HG02973 (cell line): ENCODE measurements at regions not wholly inside any gene's neighbourhood (a gene's known extent, or its start where the extent isn't known, plus 50 kb on each side); places are given as distances from the start of the nearest gene placed in this dataset.
"Not testable (repeated sequence)": the region's sequence is repeated elsewhere in the genome, so short reads cannot be mapped to it uniquely, and the experiment has no call there.

Source experiments
- ATAC-seq: cut with Tn5 transposase; IDR thresholded peaks from one replicate; pipeline ENCODE4 v1.9.1; 2021; ENCODE audit warnings: moderate library complexity; ENCODE audit not compliant: unreplicated experiment

GRCh38 chr13:78540058-78540457 lies 63.3 kb downstream of the POU4F1 start:
- ATAC-seq: no peak

- not testable (repeated sequence) for ATAC-seq
Measured at GRCh38 chr13:78526044-78526443, 77.3 kb downstream of the POU4F1 start.

- ATAC-seq: no peak
Measured at GRCh38 chr13:78524936-78525335, 78.4 kb downstream of the POU4F1 start.

- ATAC-seq: no peak
Measured at GRCh38 chr13:78521091-78521490, 82.3 kb downstream of the POU4F1 start.

GRCh38 chr13:78520425-78520824 lies 82.9 kb downstream of the POU4F1 start:
- no peak for ATAC-seq

- not testable (repeated sequence) for ATAC-seq
Measured at GRCh38 chr13:78518482-78518881, 84.9 kb downstream of the POU4F1 start.

- no peak for ATAC-seq
Measured at GRCh38 chr13:78499802-78500201, 103.5 kb downstream of the POU4F1 start.

- ATAC-seq: no peak
Measured at GRCh38 chr13:78497702-78498355, 105.5 kb downstream of the POU4F1 start.

- no peak for ATAC-seq
Measured at GRCh38 chr13:78491978-78492377, 111.4 kb downstream of the POU4F1 start.

GRCh38 chr13:78490225-78490624 lies 113.1 kb downstream of the POU4F1 start:
- not testable (repeated sequence) for ATAC-seq

- ATAC-seq: no peak
Measured at GRCh38 chr13:78487707-78488106, 115.6 kb downstream of the POU4F1 start.

GRCh38 chr13:78485803-78486202 lies 117.5 kb downstream of the POU4F1 start:
- no peak for ATAC-seq

GRCh38 chr13:78478183-78478582 lies 125.2 kb downstream of the POU4F1 start:
- ATAC-seq: no peak

- ATAC-seq: no peak
Measured at GRCh38 chr13:78476910-78477309, 126.4 kb downstream of the POU4F1 start.

- no peak for ATAC-seq
Measured at GRCh38 chr13:78468621-78469020, 134.7 kb downstream of the POU4F1 start.

GRCh38 chr13:78465250-78465649 lies 138.1 kb downstream of the POU4F1 start:
- no peak for ATAC-seq

GRCh38 chr13:78460176-78460575 lies 143.2 kb downstream of the POU4F1 start:
- no peak for ATAC-seq

GRCh38 chr13:78443839-78444238 lies 159.5 kb downstream of the POU4F1 start:
- no peak for ATAC-seq

- no peak for ATAC-seq
Measured at GRCh38 chr13:78437781-78438180, 165.6 kb downstream of the POU4F1 start.

GRCh38 chr13:78436311-78436710 lies 167.0 kb downstream of the POU4F1 start:
- ATAC-seq: no peak

- ATAC-seq: no peak
Measured at GRCh38 chr13:78431328-78431727, 172.0 kb downstream of the POU4F1 start.

GRCh38 chr13:78430811-78431210 lies 172.5 kb downstream of the POU4F1 start:
- no peak for ATAC-seq

- no peak for ATAC-seq
Measured at GRCh38 chr13:78430166-78430791, 173.1 kb downstream of the POU4F1 start.
